GM18507 (cell line): ENCODE measurements at regions not wholly inside any gene's neighbourhood (a gene's known extent, or its start where the extent isn't known, plus 50 kb on each side); places are given as distances from the start of the nearest gene placed in this dataset.

ENCODE experiments used
- DNase-seq: peaks from one replicate; pipeline ENCODE4 v3.0.0; 2011; ENCODE audit warnings: low read depth; ENCODE audit not compliant: insufficient read length; ENCODE audit errors: extremely low spot score
- FAIRE-seq: peaks from 2 replicates; lab custom pipeline; 2011; peaks lifted over from hg19 to GRCh38; lab: Jason Lieb, UNC

DNA sequence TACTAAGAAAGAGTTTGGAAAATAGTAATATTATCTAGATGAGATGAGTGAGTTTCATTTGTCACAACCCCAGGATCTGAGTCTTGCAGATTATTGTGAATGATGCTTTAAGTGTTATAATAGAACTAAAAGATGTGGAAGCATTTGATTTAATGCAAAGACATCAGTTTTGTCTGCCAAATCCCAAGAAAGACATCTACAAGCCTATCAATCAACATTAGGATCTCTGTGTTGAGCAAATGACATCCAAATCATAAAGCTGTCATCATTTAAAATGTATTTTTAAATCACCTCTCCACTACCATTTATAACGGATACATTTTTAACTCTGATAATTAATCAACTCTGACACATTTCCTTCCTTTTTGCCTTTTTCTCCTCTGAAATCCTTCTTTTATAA is 310.8 kb upstream of the SLIT2 start:
- no peak for DNase-seq
- no peak for FAIRE-seq

GRCh38 chr4:19936476-19936875 is 315.2 kb upstream of the SLIT2 start:
- DNase-seq (no peak), FAIRE-seq (no peak)

- DNase-seq = no peak
- FAIRE-seq = no peak
These were observed 321.0 kb upstream of the SLIT2 start for GRCh38 chr4:19930742-19931141.

DNA sequence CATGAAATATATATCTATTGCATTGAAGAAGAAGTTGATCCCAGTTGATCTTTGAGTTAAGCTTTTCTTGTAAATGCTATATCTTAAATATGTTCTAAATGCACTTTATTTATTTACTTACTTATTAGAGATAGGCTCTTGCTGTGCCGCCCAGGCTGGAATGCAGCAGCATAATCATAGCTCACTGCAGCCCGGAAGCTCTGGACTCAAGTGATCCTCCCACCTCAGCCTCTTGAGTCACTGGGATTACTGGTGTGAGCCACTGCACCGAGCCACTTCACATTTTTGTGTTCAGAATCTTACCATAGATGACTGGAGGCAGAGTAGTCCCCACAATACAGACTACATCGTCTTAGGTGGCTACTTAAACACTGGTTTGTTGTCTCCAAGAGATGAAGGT is 324.3 kb upstream of the SLIT2 start:
- no peak for FAIRE-seq
- DNase-seq = no peak

- DNase-seq (no peak), FAIRE-seq (no peak)
These were observed 326.2 kb upstream of the SLIT2 start for GRCh38 chr4:19925516-19925915.

DNA sequence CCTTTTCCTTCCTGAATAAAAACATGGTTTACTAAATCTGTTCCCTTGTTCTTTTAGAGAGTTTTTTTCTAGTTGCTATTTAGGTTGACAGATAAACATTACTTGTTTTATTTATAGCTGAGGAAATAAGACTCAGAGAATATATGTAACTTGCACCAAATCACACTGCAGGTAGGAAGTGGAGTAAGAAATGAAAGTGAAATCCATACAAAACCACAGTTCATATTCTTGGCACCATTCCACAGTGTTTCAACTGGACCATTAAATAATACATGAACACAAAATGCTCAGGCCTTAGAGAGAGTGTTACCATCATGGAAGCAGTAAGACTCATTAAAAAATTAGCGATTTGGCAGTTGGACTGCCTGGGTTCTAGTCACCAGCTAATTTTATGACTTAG is 326.9 kb upstream of the SLIT2 start:
- FAIRE-seq (no peak), DNase-seq (no peak)

- DNase-seq = no peak
- FAIRE-seq = no peak
These were observed 336.4 kb upstream of the SLIT2 start for GRCh38 chr4:19915276-19915675.

GRCh38 chr4:19913650-19914049 is 338.1 kb upstream of the SLIT2 start:
- FAIRE-seq (no peak), DNase-seq (no peak)

DNA sequence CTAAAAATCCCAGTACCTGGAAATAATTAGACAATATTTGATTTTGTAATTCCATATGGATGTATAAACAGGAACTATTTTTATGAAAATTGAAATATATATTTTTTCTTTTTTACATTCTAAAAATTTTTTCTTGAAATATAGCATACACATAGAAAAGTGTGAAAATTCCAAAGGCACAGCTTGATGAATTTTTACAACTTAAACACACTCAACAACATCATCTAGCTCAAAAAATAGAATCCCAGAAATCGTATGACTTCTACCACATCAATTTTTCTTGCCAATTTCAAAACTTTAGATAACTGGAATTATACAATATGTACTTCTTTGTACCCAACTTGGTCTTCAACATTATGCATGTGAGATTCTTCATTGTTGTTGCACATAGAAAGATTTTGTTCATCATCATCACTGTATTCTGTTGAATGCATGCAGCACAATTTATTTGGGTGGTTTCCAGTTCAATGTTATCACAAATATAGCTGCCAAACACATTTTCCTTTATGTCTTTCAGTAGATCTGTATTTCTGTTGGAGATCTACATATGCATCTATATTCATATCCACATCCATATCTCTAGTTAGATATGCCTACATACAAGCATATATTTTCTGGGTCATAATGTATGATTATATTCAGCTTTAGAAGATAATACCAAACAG is 340.7 kb upstream of the SLIT2 start:
- no peak for FAIRE-seq
- DNase-seq = no peak

DNA sequence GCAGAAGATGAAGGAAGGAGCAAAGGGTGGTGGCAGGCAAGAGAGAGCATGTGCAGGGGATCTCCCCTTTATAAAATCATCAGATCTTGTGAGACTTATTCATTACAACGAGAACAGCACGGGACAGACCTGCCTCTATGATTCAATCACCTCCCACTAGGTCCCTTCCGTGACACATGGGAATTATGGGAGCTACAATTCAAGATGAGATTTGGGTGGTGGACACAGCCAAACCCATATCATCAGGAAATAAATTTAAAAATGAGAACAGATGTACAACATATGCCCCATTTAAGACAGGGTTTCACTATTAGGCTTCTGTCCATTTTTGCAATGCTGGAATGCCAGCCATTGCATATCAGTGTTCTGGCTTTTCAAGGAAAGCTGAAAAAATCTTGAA is 346.7 kb upstream of the SLIT2 start:
- FAIRE-seq = no peak
- no peak for DNase-seq

- DNase-seq = no peak
- no peak for FAIRE-seq
These were observed 363.1 kb upstream of the SLIT2 start for GRCh38 chr4:19888587-19888986.

- no peak for FAIRE-seq
- no peak for DNase-seq
These were observed 367.9 kb upstream of the SLIT2 start for GRCh38 chr4:19883841-19884240.

DNA sequence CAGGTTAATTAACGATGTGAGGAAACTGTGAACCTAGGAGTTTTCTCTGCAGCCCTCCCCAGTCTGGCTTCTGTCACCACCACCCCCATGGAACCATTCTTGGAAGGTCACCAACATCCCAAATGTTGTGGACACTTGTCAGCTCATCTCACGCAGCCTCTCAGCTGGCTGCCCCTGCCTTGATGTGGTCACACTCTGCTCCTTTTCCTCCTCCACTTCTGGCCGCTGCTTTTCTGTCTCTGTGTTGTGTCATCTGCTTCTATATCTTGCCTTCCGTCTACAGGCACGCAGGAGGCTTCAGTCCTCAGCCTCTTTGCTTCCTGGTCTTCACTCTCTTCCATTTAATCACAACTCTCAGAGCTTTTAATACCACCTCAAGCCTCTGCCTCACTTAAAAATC is 371.5 kb upstream of the SLIT2 start:
- FAIRE-seq = no peak
- no peak for DNase-seq

- no peak for FAIRE-seq
These were observed 372.4 kb upstream of the SLIT2 start for GRCh38 chr4:19879330-19879729.

GRCh38 chr4:19857991-19858390 is 393.7 kb upstream of the SLIT2 start:
- DNase-seq = no peak
- FAIRE-seq = no peak

More at GRCh38 chr4:19879330-19879729, 372.4 kb upstream of the SLIT2 start:
- no peak for DNase-seq

DNA sequence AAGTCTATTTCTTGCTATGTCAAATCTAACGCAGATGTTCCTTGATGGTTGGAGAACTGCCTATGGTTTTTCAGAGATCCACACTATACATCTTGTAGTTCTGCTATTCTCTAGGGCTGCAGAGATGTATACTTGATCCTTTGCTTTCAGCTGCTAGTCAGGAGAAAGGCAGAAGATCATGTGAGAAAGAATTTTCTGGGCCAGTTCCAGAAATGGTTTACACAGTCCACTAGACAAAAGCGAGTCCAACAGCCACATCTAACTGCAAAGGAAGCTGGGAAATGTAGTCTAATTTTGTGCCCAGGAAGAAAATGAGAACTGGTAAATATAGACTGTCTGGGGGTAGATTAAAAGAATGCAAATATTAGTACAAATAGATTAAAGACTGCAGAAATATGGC is 394.3 kb upstream of the SLIT2 start:
- DNase-seq = no peak
- no peak for FAIRE-seq

DNA sequence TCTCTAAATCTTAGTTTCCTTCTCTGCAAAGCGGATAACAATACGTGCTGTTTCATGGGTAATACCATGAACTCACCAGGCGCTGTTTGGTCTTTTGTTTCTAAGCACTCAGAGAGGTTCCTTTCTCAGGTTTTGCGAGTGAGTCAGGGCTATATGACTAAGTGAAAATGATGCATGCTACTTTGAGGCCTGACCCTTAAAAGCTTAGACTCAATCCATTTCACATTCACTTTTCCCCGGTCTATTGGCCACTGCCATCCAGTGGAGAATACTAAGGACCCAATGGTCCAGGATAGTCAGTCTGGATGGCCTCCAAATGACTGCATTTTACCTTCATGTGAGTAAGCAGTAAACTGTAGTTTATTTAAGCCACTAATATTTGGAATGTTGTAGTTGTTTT is 400.8 kb upstream of the SLIT2 start:
- no peak for DNase-seq
- no peak for FAIRE-seq

- FAIRE-seq (no peak), DNase-seq (no peak)
These were observed 407.3 kb upstream of the SLIT2 start for GRCh38 chr4:19844446-19844845.

DNA sequence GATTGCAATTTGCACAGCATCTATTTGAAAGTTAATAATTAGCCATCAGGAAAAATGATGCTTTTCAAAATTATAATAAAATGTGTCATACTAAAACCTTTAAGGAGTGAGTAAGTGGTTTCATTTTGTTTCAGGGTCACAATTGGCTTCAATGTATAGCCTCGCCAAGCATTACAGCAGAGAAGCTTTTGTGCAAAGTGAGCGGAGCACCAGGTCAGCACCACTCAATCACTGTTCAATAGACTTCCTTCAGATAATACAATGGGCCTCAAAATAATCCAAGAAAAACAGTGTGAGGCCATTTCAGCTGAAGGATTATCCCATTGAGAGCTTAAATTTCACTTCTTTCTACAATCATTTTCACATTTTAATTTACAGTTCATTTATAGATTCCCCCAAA is 409.2 kb upstream of the SLIT2 start:
- no peak for DNase-seq
- no peak for FAIRE-seq

DNA sequence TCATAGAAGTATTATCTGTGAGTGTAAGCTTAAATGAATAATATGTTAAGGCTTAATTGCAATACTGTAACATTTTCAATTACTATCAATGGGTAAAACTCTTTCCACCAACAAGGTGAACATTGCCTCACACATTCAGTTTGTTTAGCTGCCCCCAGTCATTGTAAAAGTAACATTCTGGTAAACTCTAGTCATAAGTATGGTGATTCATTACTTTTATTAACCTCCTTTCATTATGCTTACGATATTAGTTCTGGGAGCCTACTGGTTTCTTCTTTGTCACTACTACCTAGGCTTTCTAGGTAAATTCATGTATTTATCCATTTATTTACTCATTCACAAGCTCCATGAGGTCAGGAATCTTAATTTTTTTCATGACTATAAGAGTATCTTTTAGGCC is 412.8 kb upstream of the SLIT2 start:
- no peak for FAIRE-seq
- no peak for DNase-seq

DNA sequence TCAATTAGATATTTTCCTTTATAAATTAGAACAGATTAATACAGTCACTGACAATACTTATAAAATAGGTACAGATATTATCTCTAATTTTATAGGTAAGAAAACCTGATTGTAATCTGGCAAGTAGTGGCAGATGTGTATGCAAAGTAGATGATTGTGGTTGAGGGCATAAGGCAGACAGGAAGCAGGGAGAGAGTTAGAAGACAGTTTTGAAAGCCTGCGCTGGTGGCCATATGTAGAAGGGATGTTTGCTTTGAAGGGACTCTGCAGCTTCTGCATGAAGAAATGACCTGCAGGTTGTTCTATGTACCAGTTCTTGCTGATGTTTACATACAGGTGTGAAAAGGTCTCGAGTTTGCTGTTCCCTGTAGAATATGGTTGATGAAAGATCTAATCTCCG is 416.3 kb upstream of the SLIT2 start:
- DNase-seq (no peak), FAIRE-seq (no peak)

DNA sequence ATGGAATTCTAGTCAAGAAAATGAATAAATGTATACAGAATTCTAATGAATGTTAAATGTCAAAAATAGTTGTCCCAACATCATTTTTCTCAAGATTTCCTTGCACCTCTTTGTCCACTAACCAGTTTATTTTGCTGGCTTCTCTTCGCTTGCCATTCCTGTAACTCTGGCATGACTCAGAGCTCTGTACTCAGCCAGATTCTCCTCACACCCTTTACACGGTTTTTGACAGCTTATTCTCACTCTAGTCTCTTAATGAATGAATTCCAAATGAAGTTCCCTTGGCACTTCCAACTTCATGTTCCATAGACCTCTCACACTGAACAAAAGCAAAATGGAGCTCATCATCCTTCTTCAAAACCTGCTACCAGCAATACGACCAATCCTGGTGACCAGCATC is 419.3 kb upstream of the SLIT2 start:
- DNase-seq = no peak
- FAIRE-seq = no peak
